Ishikawa (cell line): ENCODE measurements at regions not wholly inside any gene's neighbourhood (a gene's known extent, or its start where the extent isn't known, plus 50 kb on each side); places are given as distances from the start of the nearest gene placed in this dataset.

Source experiments
- CEBPB ChIP-seq: IDR thresholded peaks from 2 replicates; pipeline ENCODE4 v1.6.1; 2012
- CREB1 ChIP-seq: IDR thresholded peaks from 2 replicates; pipeline ENCODE4 v1.6.1; 2012; ENCODE audit warnings: low read depth
- EGR1 ChIP-seq: IDR thresholded peaks from 2 replicates; pipeline ENCODE4 v1.6.1; 2012
- EP300 ChIP-seq: IDR thresholded peaks from 2 replicates; pipeline ENCODE4 v1.6.1; 2012; ENCODE audit warnings: borderline replicate concordance
- FOXM1 ChIP-seq: IDR thresholded peaks from 2 replicates; pipeline ENCODE4 v1.6.1; 2012; ENCODE audit warnings: low read depth, borderline replicate concordance
- MAX ChIP-seq: IDR thresholded peaks from 2 replicates; pipeline ENCODE4 v1.6.1; 2012
- NFIC ChIP-seq: IDR thresholded peaks from 2 replicates; pipeline ENCODE4 v1.6.1; 2012
- RAD21 ChIP-seq: IDR thresholded peaks from 2 replicates; pipeline ENCODE4 v1.6.1; 2012; ENCODE audit warnings: low read depth
- REST ChIP-seq: IDR thresholded peaks from 2 replicates; pipeline ENCODE4 v1.6.1; 2012; ENCODE audit warnings: low read depth, mild to moderate bottlenecking
- TAF1 ChIP-seq: IDR thresholded peaks from 2 replicates; pipeline ENCODE4 v1.6.1; 2012; ENCODE audit warnings: low read depth, mild to moderate bottlenecking
- TCF12 ChIP-seq: IDR thresholded peaks from 2 replicates; pipeline ENCODE4 v1.6.1; 2012; ENCODE audit warnings: low read depth
- TEAD4 ChIP-seq: IDR thresholded peaks from 2 replicates; pipeline ENCODE4 v1.6.1; 2012
- USF1 ChIP-seq: IDR thresholded peaks from 2 replicates; pipeline ENCODE4 v1.6.1; 2012
- YY1 ChIP-seq: IDR thresholded peaks from 2 replicates; pipeline ENCODE4 v1.6.1; 2012; ENCODE audit warnings: low read depth
- ZBTB7A ChIP-seq: IDR thresholded peaks from 2 replicates; pipeline ENCODE4 v1.6.1; 2012; ENCODE audit warnings: low read depth

- TF ChIP-seq MAX (no peak), FOXM1 (no peak), EGR1 (no peak), USF1 (no peak), CEBPB (no peak)
Measured at GRCh38 chr4:8754634-8755589, 116.7 kb downstream of the HMX1 start.

GRCh38 chr4:8748236-8748575 lies 123.4 kb downstream of the HMX1 start:
- no peak for TF ChIP-seq TCF12
- no peak for TF ChIP-seq USF1
- TF ChIP-seq TAF1 = no peak
- TF ChIP-seq YY1 = no peak
- TF ChIP-seq TEAD4 = no peak
- no peak for TF ChIP-seq REST
- TF ChIP-seq ZBTB7A = no peak
- no peak for TF ChIP-seq NFIC
- TF ChIP-seq RAD21 = no peak

- TF ChIP-seq CEBPB = no peak
- no peak for TF ChIP-seq ZBTB7A
- TF ChIP-seq EGR1 = no peak
- no peak for TF ChIP-seq REST
- no peak for TF ChIP-seq CREB1
- no peak for TF ChIP-seq MAX
- no peak for TF ChIP-seq TEAD4
- TF ChIP-seq TAF1 = no peak
- TF ChIP-seq YY1 = no peak
- no peak for TF ChIP-seq RAD21
- no peak for TF ChIP-seq USF1
- no peak for TF ChIP-seq NFIC
- TF ChIP-seq FOXM1 = no peak
- TF ChIP-seq TCF12 = no peak
- TF ChIP-seq EP300 = no peak
Measured at GRCh38 chr4:8747467-8748235, 124.0 kb downstream of the HMX1 start.

- TF ChIP-seq TCF12 (no peak), TEAD4 (no peak), FOXM1 (no peak), NFIC (no peak), EP300 (no peak), REST (no peak), TAF1 (no peak), CREB1 (no peak)
Measured at GRCh38 chr4:8746523-8747466, 124.8 kb downstream of the HMX1 start.
